ENCODE measurements at regions not wholly inside any gene's neighbourhood (a gene's known extent, or its start where the extent isn't known, plus 50 kb on each side); places are given as distances from the start of the nearest gene placed in this dataset.
"Not testable (repeated sequence)": the region's sequence is repeated elsewhere in the genome, so short reads cannot be mapped to it uniquely, and the experiment has no call there.

- POLR2A ChIA-PET: no interaction called here
- H3K4me3 ChIP-seq (ENCODE audit: low read depth, low read length): no peak overlapping the region
- TF ChIP-seq CTCF (IDR thresholded peaks at IDR 0.05; ENCODE audit: insufficient read depth, low read length, missing control alignments): no peak
- no peak for DNase-seq (ENCODE audit: low read depth, low spot score)
- CTCF ChIA-PET: no interaction called here
These were observed 154.4 kb upstream of the GCFC2 start for GRCh38 chr2:75865083-75865482.

GRCh38 chr2:75862547-75862946, 151.8 kb upstream of the GCFC2 start:
- ChIA-PET CTCF (no interaction called here), POLR2A (no interaction called here)
- no peak for DNase-seq (ENCODE audit: low read depth, low spot score)
- no peak for TF ChIP-seq CTCF (IDR thresholded peaks at IDR 0.05; ENCODE audit: insufficient read depth, low read length, missing control alignments)
- H3K4me3 ChIP-seq (ENCODE audit: low read depth, low read length): no peak overlapping the region

- DNase-seq (ENCODE audit: low read depth, low spot score): no peak
- H3K4me3 ChIP-seq (ENCODE audit: low read depth, low read length): no peak overlapping the region
- ChIA-PET POLR2A (no interaction called here), CTCF (no interaction called here)
- no peak for TF ChIP-seq CTCF (IDR thresholded peaks at IDR 0.05; ENCODE audit: insufficient read depth, low read length, missing control alignments)
These were observed 142.7 kb upstream of the GCFC2 start for GRCh38 chr2:75853436-75853835.

- TF ChIP-seq CTCF (IDR thresholded peaks at IDR 0.05; ENCODE audit: insufficient read depth, low read length, missing control alignments): no peak
- no peak overlapping the region for H3K4me3 ChIP-seq (ENCODE audit: low read depth, low read length)
- CTCF ChIA-PET: no interaction called here
- POLR2A ChIA-PET: no interaction called here
- no peak for DNase-seq (ENCODE audit: low read depth, low spot score)
These were observed 141.9 kb upstream of the GCFC2 start for GRCh38 chr2:75852639-75853038.

GRCh38 chr2:75846683-75847190, 136.0 kb upstream of the GCFC2 start:
- POLR2A ChIA-PET: no interaction called here
- H3K4me3 ChIP-seq (ENCODE audit: low read depth, low read length): no peak overlapping the region
- CTCF ChIA-PET: no interaction called here
- TF ChIP-seq CTCF (IDR thresholded peaks at IDR 0.05; ENCODE audit: insufficient read depth, low read length, missing control alignments): no peak
- DNase-seq (ENCODE audit: low read depth, low spot score): no peak

DNA sequence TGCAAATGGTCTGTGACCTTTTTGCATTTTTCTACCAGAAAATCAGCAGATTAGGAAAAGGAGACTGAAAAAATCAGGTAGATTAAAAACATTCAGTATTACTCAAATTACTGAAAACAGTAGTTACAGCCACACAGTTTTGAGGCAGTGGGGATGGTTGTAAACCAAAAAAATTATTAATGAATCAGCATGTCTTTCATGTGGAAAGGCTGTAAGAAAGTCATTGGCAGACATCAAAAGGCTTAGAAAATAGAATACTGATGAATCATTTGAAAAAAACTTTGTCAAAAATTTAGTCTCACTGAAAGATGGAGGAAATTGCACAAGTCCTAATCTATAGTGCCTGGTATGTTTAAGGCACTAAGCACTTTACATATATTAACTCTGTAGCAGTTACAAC, 133.9 kb upstream of the GCFC2 start:
- TF ChIP-seq CTCF (IDR thresholded peaks at IDR 0.05; ENCODE audit: insufficient read depth, low read length, missing control alignments): no peak
- no peak overlapping the region for H3K4me3 ChIP-seq (ENCODE audit: low read depth, low read length)
- POLR2A ChIA-PET: no interaction called here
- no peak for DNase-seq (ENCODE audit: low read depth, low spot score)
- CTCF ChIA-PET: no interaction called here

- H3K4me3 ChIP-seq (ENCODE audit: low read depth, low read length); CTCF ChIA-PET; POLR2A ChIA-PET; DNase-seq (ENCODE audit: low read depth, low spot score): not testable (repeated sequence)
These were observed 123.9 kb upstream of the GCFC2 start for GRCh38 chr2:75834588-75834987.
